ENCODE measurements at regions not wholly inside any gene's neighbourhood (a gene's known extent, or its start where the extent isn't known, plus 50 kb on each side); places are given as distances from the start of the nearest gene placed in this dataset.

GRCh38 chr7:41047789-41048191 is 655.1 kb downstream of the INHBA start:
- no peaks in the 10 kb centered on the region for H3K36me3 ChIP-seq (ENCODE audit: control insufficient read depth, insufficient read depth, low read length)
- H3K27ac ChIP-seq (ENCODE audit: low read depth, low read length), result no peak overlapping the region
- H3K9ac ChIP-seq (ENCODE audit: low read length), result no peak overlapping the region
- no peak overlapping the region for H3K4me3 ChIP-seq (ENCODE audit: low read length)
- no peaks in the 10 kb centered on the region for H3K4me1 ChIP-seq (ENCODE audit: control insufficient read depth, insufficient read depth, low read length)
- no peaks in the 10 kb centered on the region for H3K27me3 ChIP-seq (ENCODE audit: control insufficient read depth, insufficient read depth, low read length)

GRCh38 chr7:41047211-41047610 is 655.7 kb downstream of the INHBA start:
- H3K9ac ChIP-seq (ENCODE audit: low read length), result no peak overlapping the region
- no peaks in the 10 kb centered on the region for H3K4me1 ChIP-seq (ENCODE audit: control insufficient read depth, insufficient read depth, low read length)
- no peaks in the 10 kb centered on the region for H3K36me3 ChIP-seq (ENCODE audit: control insufficient read depth, insufficient read depth, low read length)
- H3K27ac ChIP-seq (ENCODE audit: low read depth, low read length), result no peak overlapping the region
- no peak overlapping the region for H3K4me3 ChIP-seq (ENCODE audit: low read length)
- H3K27me3 ChIP-seq (ENCODE audit: control insufficient read depth, insufficient read depth, low read length), result no peaks in the 10 kb centered on the region

- Histone ChIP-seq H3K9ac (ENCODE audit: low read length) (no peak overlapping the region), H3K36me3 (ENCODE audit: control insufficient read depth, insufficient read depth, low read length) (no peaks in the 10 kb centered on the region), H3K27ac (ENCODE audit: low read depth, low read length) (no peak overlapping the region), H3K27me3 (ENCODE audit: control insufficient read depth, insufficient read depth, low read length) (no peaks in the 10 kb centered on the region), H3K4me3 (ENCODE audit: low read length) (no peak overlapping the region), H3K4me1 (ENCODE audit: control insufficient read depth, insufficient read depth, low read length) (no peaks in the 10 kb centered on the region)
Measured at GRCh38 chr7:41046776-41047175, 656.1 kb downstream of the INHBA start.

DNA sequence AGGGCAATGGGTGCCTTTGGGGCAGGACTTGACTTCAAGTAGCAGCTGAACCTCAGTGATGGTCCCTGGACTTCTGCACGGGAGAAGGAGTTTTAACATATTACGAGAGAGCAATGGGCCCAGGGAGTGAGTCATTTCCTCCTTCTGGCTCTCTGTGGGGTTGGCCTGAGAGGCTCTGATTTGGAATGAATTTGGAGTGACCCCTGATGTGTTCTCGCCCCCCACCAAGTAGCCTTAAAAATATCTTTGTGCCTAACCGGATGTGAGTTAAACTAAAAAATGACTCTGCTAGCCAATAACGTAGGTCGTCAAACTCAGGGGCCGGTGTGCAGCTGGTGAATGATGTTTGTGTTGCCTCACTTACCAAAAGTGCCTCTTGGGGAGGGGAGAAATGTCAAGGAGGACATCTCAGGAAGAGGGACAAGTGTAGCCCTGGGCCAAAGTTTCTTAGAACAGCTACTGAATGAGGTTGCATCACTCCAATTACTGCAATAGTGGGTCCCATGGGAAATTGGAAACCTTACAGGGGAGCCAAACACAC is 656.6 kb downstream of the INHBA start:
- Histone ChIP-seq H3K27ac (ENCODE audit: low read depth, low read length) (no peak overlapping the region), H3K4me3 (ENCODE audit: low read length) (no peak overlapping the region)

DNA sequence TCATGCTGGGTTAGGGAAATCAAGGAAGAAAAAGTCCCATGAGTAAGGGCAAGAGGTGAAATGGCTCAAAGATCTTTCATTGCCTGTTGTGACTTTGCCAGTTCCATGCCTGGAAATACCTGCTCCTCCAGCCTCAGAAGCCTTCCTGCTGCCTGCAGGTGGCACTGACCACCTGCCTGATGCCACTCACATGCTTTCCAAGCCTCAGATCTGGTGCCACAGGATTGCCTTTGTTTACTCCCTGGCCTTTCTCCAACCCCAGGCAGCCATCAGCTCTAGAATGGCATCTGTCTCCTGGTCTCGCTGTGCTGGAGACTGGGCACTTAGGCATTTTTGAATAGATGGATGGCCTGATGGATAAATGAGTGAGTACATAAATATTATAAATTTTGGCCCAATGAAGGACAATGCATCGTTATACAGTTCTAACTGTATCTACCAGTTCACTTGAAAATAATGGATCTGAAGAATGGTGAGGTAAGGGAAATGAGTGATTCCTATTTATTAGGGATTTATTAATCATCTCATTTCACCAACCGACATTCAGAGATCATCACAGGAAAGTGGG is 657.2 kb downstream of the INHBA start:
- no peak overlapping the region for H3K9ac ChIP-seq (ENCODE audit: low read length)
- H3K4me3 ChIP-seq (ENCODE audit: low read length), result no peak overlapping the region
- no peaks in the 10 kb centered on the region for H3K27me3 ChIP-seq (ENCODE audit: control insufficient read depth, insufficient read depth, low read length)
- H3K27ac ChIP-seq (ENCODE audit: low read depth, low read length), result no peak overlapping the region
- H3K36me3 ChIP-seq (ENCODE audit: control insufficient read depth, insufficient read depth, low read length), result no peaks in the 10 kb centered on the region
- H3K4me1 ChIP-seq (ENCODE audit: control insufficient read depth, insufficient read depth, low read length), result no peaks in the 10 kb centered on the region

More for the DNA sequence above, 656.6 kb downstream of the INHBA start:
- H3K36me3 ChIP-seq (ENCODE audit: control insufficient read depth, insufficient read depth, low read length), result no peaks in the 10 kb centered on the region
- no peaks in the 10 kb centered on the region for H3K27me3 ChIP-seq (ENCODE audit: control insufficient read depth, insufficient read depth, low read length)
- no peaks in the 10 kb centered on the region for H3K4me1 ChIP-seq (ENCODE audit: control insufficient read depth, insufficient read depth, low read length)
- H3K9ac ChIP-seq (ENCODE audit: low read length), result no peak overlapping the region

- Histone ChIP-seq H3K4me3 (ENCODE audit: low read length) (no peak overlapping the region), H3K27ac (ENCODE audit: low read depth, low read length) (no peak overlapping the region), H3K9ac (ENCODE audit: low read length) (no peak overlapping the region)
Measured at GRCh38 chr7:41039981-41040380, 662.9 kb downstream of the INHBA start.

GRCh38 chr7:41039386-41039953 is 663.4 kb downstream of the INHBA start:
- no peaks in the 10 kb centered on the region for H3K27me3 ChIP-seq (ENCODE audit: control insufficient read depth, insufficient read depth, low read length)
- no peak overlapping the region for H3K4me3 ChIP-seq (ENCODE audit: low read length)
- H3K4me1 ChIP-seq (ENCODE audit: control insufficient read depth, insufficient read depth, low read length), result no peaks in the 10 kb centered on the region
- H3K9ac ChIP-seq (ENCODE audit: low read length), result no peak overlapping the region
- no peaks in the 10 kb centered on the region for H3K36me3 ChIP-seq (ENCODE audit: control insufficient read depth, insufficient read depth, low read length)
- H3K27ac ChIP-seq (ENCODE audit: low read depth, low read length), result no peak overlapping the region

More at GRCh38 chr7:41039981-41040380, 662.9 kb downstream of the INHBA start:
- Histone ChIP-seq H3K36me3 (ENCODE audit: control insufficient read depth, insufficient read depth, low read length) (no peaks in the 10 kb centered on the region), H3K4me1 (ENCODE audit: control insufficient read depth, insufficient read depth, low read length) (no peaks in the 10 kb centered on the region), H3K27me3 (ENCODE audit: control insufficient read depth, insufficient read depth, low read length) (no peaks in the 10 kb centered on the region)

- H3K4me1 ChIP-seq (ENCODE audit: control insufficient read depth, insufficient read depth, low read length), result no peaks in the 10 kb centered on the region
- no peak overlapping the region for H3K27ac ChIP-seq (ENCODE audit: low read depth, low read length)
- no peak overlapping the region for H3K4me3 ChIP-seq (ENCODE audit: low read length)
- H3K36me3 ChIP-seq (ENCODE audit: control insufficient read depth, insufficient read depth, low read length), result no peaks in the 10 kb centered on the region
- H3K27me3 ChIP-seq (ENCODE audit: control insufficient read depth, insufficient read depth, low read length), result no peaks in the 10 kb centered on the region
- no peak overlapping the region for H3K9ac ChIP-seq (ENCODE audit: low read length)
Measured at GRCh38 chr7:41038211-41038610, 664.7 kb downstream of the INHBA start.

DNA sequence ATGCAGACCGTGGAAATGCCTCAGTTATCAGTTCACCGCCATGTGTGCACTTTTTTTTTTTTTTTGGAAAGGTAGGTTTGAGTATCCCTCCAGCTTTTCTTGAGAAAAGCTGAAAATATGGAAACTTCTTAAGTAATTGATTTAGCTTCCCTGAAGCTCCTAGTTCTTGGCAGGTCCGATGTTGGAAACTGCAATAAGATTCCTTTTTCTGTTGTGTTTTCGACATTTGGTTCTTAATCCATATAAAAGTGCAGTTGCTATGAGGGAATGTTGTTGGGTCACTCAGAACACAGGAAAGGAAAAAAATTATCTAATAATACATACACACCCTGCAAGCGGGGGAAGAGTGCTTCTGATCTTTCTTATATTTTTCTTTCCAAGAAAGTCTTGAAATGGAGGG is 665.2 kb downstream of the INHBA start:
- no peaks in the 10 kb centered on the region for H3K4me1 ChIP-seq (ENCODE audit: control insufficient read depth, insufficient read depth, low read length)
- no peaks in the 10 kb centered on the region for H3K36me3 ChIP-seq (ENCODE audit: control insufficient read depth, insufficient read depth, low read length)
- no peaks in the 10 kb centered on the region for H3K27me3 ChIP-seq (ENCODE audit: control insufficient read depth, insufficient read depth, low read length)
- no peak overlapping the region for H3K4me3 ChIP-seq (ENCODE audit: low read length)
- H3K9ac ChIP-seq (ENCODE audit: low read length), result no peak overlapping the region
- no peak overlapping the region for H3K27ac ChIP-seq (ENCODE audit: low read depth, low read length)

DNA sequence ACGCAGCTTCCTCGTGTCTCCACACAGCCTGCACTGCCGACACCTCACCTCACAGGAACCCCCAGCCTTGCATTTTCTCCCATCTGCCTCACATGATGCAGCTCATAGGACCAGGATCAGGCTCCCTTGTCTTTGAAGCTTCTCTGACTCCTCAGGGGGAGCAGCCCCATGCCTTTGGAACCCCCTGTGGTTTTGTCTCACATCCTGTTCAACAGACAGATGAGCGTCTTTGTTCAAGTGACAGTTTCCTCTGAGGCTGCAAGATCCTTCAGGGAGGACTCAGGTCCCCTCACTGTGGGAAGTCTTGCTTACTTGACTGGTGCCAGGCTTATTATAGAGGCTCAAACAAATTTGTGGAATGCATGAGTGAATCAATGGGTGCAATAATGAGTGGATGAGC is 667.1 kb downstream of the INHBA start:
- Histone ChIP-seq H3K4me1 (ENCODE audit: control insufficient read depth, insufficient read depth, low read length) (no peaks in the 10 kb centered on the region), H3K9ac (ENCODE audit: low read length) (no peak overlapping the region), H3K36me3 (ENCODE audit: control insufficient read depth, insufficient read depth, low read length) (no peaks in the 10 kb centered on the region), H3K4me3 (ENCODE audit: low read length) (no peak overlapping the region), H3K27me3 (ENCODE audit: control insufficient read depth, insufficient read depth, low read length) (no peaks in the 10 kb centered on the region), H3K27ac (ENCODE audit: low read depth, low read length) (no peak overlapping the region)

DNA sequence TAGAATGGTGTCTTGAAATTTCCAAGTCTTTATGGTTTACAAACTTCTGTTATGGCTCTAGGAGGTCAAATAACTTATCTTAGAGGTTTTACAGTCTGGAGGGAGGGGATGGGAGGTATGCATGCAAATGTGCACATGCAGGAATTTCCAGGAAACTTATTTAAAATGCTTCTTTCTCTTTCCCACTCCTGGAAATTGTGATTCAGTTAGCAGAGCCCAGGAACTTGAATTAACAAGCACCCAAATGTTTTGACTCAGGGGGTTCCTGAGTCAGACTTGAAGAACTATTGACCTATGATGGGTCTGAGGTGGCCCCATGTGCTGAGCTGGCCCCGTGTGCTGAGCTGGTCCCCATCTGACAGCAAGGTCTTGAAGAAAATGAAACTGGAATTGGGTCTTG is 669.4 kb downstream of the INHBA start:
- Histone ChIP-seq H3K9ac (ENCODE audit: low read length) (no peak overlapping the region), H3K27me3 (ENCODE audit: control insufficient read depth, insufficient read depth, low read length) (no peaks in the 10 kb centered on the region), H3K27ac (ENCODE audit: low read depth, low read length) (no peak overlapping the region), H3K4me1 (ENCODE audit: control insufficient read depth, insufficient read depth, low read length) (no peaks in the 10 kb centered on the region), H3K4me3 (ENCODE audit: low read length) (no peak overlapping the region), H3K36me3 (ENCODE audit: control insufficient read depth, insufficient read depth, low read length) (no peaks in the 10 kb centered on the region)

- Histone ChIP-seq H3K27me3 (ENCODE audit: control insufficient read depth, insufficient read depth, low read length) (no peaks in the 10 kb centered on the region), H3K4me3 (ENCODE audit: low read length) (no peak overlapping the region), H3K36me3 (ENCODE audit: control insufficient read depth, insufficient read depth, low read length) (no peaks in the 10 kb centered on the region), H3K27ac (ENCODE audit: low read depth, low read length) (no peak overlapping the region), H3K4me1 (ENCODE audit: control insufficient read depth, insufficient read depth, low read length) (no peaks in the 10 kb centered on the region), H3K9ac (ENCODE audit: low read length) (no peak overlapping the region)
Measured at GRCh38 chr7:41030673-41031072, 672.2 kb downstream of the INHBA start.

DNA sequence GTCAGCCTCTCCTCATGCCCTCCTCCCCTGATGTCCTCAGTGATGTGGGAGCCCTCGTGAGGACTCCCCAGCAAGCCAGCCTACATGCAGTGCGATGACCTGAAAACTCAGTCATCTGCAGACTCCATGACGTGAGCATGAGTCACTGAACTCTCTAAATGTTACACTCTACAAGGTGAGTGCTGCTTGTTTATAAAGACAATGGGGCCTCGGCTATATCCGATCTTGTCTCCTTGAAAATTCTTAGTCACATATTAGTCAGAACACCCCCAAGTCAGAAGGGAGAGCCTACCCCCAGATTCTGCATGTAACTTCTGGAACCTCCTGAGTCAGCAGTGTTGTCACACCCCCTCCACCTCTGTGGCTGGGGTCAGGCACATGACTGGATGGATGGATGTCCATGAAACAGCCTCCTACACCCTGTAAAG is 673.8 kb downstream of the INHBA start:
- Histone ChIP-seq H3K9ac (ENCODE audit: low read length) (no peak overlapping the region), H3K27ac (ENCODE audit: low read depth, low read length) (no peak overlapping the region), H3K27me3 (ENCODE audit: control insufficient read depth, insufficient read depth, low read length) (no peaks in the 10 kb centered on the region), H3K36me3 (ENCODE audit: control insufficient read depth, insufficient read depth, low read length) (no peaks in the 10 kb centered on the region), H3K4me1 (ENCODE audit: control insufficient read depth, insufficient read depth, low read length) (no peaks in the 10 kb centered on the region), H3K4me3 (ENCODE audit: low read length) (no peak overlapping the region)

Measured in rectal smooth muscle tissue (tissue), 1 donor.